ENCODE measurements at regions not wholly inside any gene's neighbourhood (a gene's known extent, or its start where the extent isn't known, plus 50 kb on each side); places are given as distances from the start of the nearest gene placed in this dataset.
"Not testable (repeated sequence)": the region's sequence is repeated elsewhere in the genome, so short reads cannot be mapped to it uniquely, and the experiment has no call there.

- TF ChIP-seq CTCF (IDR thresholded peaks at IDR 0.05); ZFX (IDR thresholded peaks at IDR 0.05; ENCODE audit: borderline replicate concordance): not testable (repeated sequence)
Observed at GRCh38 chr5:119725291-119725690, 95.9 kb downstream of the FAM170A start.

All from 22Rv1 (cell line).